SU-DHL-6 (cell line): ENCODE measurements at regions not wholly inside any gene's neighbourhood (a gene's known extent, or its start where the extent isn't known, plus 50 kb on each side); places are given as distances from the start of the nearest gene placed in this dataset.

Experiments
- EZH2phosphoT487 ChIP-seq: fragments of 200-600 bp; sonication (generic), shearing (Covaris generic); conservative IDR thresholded peaks from 2 replicates; pipeline ENCODE4 v1.6.1; 2018; ENCODE audit warnings: mild to moderate bottlenecking, antibody characterized with exemption, low read length, moderate library complexity, mixed read lengths
- TF ChIP-seq, protein P1 (sequence below): fragments of 200-600 bp; sonication (generic); IDR thresholded peaks from one replicate; pipeline ENCODE4 v1.5.1; 2017; ENCODE audit warnings: antibody characterized with exemption, mild to moderate bottlenecking, low read length, moderate library complexity; ENCODE audit not compliant: insufficient read depth, poor library complexity, severe bottlenecking

GRCh38 chr3:31117854-31118253 is 223.4 kb upstream of the GADL1 start:
- TF ChIP-seq, protein P1, sequence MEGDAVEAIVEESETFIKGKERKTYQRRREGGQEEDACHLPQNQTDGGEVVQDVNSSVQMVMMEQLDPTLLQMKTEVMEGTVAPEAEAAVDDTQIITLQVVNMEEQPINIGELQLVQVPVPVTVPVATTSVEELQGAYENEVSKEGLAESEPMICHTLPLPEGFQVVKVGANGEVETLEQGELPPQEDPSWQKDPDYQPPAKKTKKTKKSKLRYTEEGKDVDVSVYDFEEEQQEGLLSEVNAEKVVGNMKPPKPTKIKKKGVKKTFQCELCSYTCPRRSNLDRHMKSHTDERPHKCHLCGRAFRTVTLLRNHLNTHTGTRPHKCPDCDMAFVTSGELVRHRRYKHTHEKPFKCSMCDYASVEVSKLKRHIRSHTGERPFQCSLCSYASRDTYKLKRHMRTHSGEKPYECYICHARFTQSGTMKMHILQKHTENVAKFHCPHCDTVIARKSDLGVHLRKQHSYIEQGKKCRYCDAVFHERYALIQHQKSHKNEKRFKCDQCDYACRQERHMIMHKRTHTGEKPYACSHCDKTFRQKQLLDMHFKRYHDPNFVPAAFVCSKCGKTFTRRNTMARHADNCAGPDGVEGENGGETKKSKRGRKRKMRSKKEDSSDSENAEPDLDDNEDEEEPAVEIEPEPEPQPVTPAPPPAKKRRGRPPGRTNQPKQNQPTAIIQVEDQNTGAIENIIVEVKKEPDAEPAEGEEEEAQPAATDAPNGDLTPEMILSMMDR, result no peak
- no peak for TF ChIP-seq EZH2phosphoT487
